IMR-90 (cell line): ENCODE measurements at regions not wholly inside any gene's neighbourhood (a gene's known extent, or its start where the extent isn't known, plus 50 kb on each side); places are given as distances from the start of the nearest gene placed in this dataset.

Source experiments
- BHLHE40 ChIP-seq: fragments of 150-350 bp; IDR thresholded peaks from 2 replicates; pipeline ENCODE4 v1.6.1; 2016; ENCODE audit warnings: mild to moderate bottlenecking, low read depth, low read length
- FOS ChIP-seq: fragments of 150-350 bp; IDR thresholded peaks from 2 replicates; pipeline ENCODE4 v1.6.1; 2016; ENCODE audit warnings: low read depth, low read length
- MAFK ChIP-seq: IDR thresholded peaks from 2 replicates; pipeline ENCODE4 v1.6.1; 2012; ENCODE audit warnings: low read depth, low read length, improper control_type of control experiment
- MAZ ChIP-seq: IDR thresholded peaks from 2 replicates; pipeline ENCODE4 v1.6.1; 2012; ENCODE audit warnings: low read depth, mild to moderate bottlenecking, low read length, improper control_type of control experiment, moderate library complexity, borderline replicate concordance
- MXI1 ChIP-seq: IDR thresholded peaks from 2 replicates; pipeline ENCODE4 v1.6.1; 2012; ENCODE audit warnings: low read depth, mild to moderate bottlenecking, low read length, moderate library complexity, borderline replicate concordance
- NFE2L2 ChIP-seq: fragments of 150-350 bp; IDR thresholded peaks from 2 replicates; pipeline ENCODE4 v1.6.1; 2016; ENCODE audit warnings: low read depth, mild to moderate bottlenecking, low read length
- POLR2A ChIP-seq: IDR thresholded peaks from 2 replicates; pipeline ENCODE4 v1.6.1; 2012; ENCODE audit warnings: mild to moderate bottlenecking, low read depth, low read length
- RAD21 ChIP-seq: IDR thresholded peaks from 2 replicates; pipeline ENCODE4 v1.6.1; 2012; ENCODE audit warnings: low read length, improper control_type of control experiment
- RFX5 ChIP-seq: IDR thresholded peaks from 2 replicates; pipeline ENCODE4 v1.8.0; 2012; ENCODE audit warnings: low read depth, mild to moderate bottlenecking, low read length, moderate library complexity
- SMC3 ChIP-seq: fragments of 150-350 bp; IDR thresholded peaks from 2 replicates; pipeline ENCODE4 v1.6.1; 2016; ENCODE audit warnings: low read depth, mild to moderate bottlenecking, antibody characterized with exemption, low read length, moderate library complexity
- TF ChIP-seq, protein P1 (sequence below): conservative IDR thresholded peaks from 2 replicates; pipeline ENCODE4 v1.5.1; 2012; ENCODE audit warnings: mild to moderate bottlenecking, low read depth, low read length, improper control_type of control experiment
- TF ChIP-seq, protein P2 (sequence below): fragments of 150-350 bp; IDR thresholded peaks from 2 replicates; pipeline ENCODE4 v1.6.1; 2016; ENCODE audit warnings: low read depth, mild to moderate bottlenecking, low read length, moderate library complexity, borderline replicate concordance
- TF ChIP-seq, protein P3 (sequence below): fragments of 150-350 bp; IDR thresholded peaks from 2 replicates; pipeline ENCODE4 v1.6.1; 2017; ENCODE audit warnings: mild to moderate bottlenecking, antibody characterized with exemption, low read length, low read depth

DNA sequence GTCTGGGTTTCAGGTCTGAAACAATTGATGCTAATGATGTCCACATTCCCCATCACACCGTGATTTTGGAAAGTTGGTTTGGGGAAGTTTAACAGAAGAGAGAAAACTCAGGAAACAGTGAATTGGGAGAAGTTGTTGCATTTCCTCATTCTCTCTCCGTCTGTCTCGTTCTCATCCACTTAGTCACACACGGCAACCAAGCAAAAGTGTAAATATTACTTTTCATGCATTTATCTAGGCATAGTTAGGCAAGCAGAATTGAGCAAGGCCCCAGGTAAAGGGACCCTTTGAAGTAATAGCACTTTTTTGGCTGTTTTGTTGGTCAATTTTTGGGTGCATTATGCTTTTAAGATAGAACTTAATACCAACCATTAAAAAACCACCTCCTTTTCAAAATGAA lies 137.0 kb upstream of the SULF2 start:
- TF ChIP-seq, protein P1, sequence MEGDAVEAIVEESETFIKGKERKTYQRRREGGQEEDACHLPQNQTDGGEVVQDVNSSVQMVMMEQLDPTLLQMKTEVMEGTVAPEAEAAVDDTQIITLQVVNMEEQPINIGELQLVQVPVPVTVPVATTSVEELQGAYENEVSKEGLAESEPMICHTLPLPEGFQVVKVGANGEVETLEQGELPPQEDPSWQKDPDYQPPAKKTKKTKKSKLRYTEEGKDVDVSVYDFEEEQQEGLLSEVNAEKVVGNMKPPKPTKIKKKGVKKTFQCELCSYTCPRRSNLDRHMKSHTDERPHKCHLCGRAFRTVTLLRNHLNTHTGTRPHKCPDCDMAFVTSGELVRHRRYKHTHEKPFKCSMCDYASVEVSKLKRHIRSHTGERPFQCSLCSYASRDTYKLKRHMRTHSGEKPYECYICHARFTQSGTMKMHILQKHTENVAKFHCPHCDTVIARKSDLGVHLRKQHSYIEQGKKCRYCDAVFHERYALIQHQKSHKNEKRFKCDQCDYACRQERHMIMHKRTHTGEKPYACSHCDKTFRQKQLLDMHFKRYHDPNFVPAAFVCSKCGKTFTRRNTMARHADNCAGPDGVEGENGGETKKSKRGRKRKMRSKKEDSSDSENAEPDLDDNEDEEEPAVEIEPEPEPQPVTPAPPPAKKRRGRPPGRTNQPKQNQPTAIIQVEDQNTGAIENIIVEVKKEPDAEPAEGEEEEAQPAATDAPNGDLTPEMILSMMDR: no peak
- TF ChIP-seq POLR2A (no peak), FOS (no peak), RFX5 (no peak), MAFK (no peak), RAD21 (no peak), MXI1 (no peak), SMC3 (no peak), NFE2L2 (no peak), BHLHE40 (no peak), MAZ (no peak)
- TF ChIP-seq, protein P2, sequence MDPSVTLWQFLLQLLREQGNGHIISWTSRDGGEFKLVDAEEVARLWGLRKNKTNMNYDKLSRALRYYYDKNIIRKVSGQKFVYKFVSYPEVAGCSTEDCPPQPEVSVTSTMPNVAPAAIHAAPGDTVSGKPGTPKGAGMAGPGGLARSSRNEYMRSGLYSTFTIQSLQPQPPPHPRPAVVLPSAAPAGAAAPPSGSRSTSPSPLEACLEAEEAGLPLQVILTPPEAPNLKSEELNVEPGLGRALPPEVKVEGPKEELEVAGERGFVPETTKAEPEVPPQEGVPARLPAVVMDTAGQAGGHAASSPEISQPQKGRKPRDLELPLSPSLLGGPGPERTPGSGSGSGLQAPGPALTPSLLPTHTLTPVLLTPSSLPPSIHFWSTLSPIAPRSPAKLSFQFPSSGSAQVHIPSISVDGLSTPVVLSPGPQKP: no peak
- TF ChIP-seq, protein P3, sequence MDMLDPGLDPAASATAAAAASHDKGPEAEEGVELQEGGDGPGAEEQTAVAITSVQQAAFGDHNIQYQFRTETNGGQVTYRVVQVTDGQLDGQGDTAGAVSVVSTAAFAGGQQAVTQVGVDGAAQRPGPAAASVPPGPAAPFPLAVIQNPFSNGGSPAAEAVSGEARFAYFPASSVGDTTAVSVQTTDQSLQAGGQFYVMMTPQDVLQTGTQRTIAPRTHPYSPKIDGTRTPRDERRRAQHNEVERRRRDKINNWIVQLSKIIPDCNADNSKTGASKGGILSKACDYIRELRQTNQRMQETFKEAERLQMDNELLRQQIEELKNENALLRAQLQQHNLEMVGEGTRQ: no peak
